Fibroblast of skin of right quadriceps (primary cell): ENCODE measurements at regions not wholly inside any gene's neighbourhood (a gene's known extent, or its start where the extent isn't known, plus 50 kb on each side); places are given as distances from the start of the nearest gene placed in this dataset.
"Not testable (repeated sequence)": the region's sequence is repeated elsewhere in the genome, so short reads cannot be mapped to it uniquely, and the experiment has no call there.

ENCODE experiments used
- DNase-seq: peaks from one replicate; pipeline ENCODE4 v3.0.0-alpha.2; 2013

DNA sequence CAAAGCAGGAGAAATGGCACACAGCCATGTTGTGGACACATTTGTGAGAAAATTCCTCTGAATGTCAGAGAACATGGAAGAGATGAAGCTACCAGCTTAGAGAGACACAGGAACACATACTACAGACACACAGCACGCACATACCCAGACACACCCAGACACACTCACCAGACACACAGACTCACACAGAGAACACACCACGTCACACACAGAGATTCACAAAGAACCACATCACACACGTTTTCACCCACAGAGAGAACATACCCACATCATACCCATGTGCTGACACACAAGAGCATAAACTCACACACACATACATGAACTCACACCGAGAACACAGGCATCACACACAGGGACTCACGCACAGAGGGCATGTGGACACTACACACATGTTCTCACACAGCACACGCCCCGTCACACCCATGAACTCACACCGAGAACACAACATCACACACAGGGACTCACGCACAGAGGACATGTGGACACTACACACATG is 124.9 kb downstream of the METRNL start:
- no peak for DNase-seq

- not testable (repeated sequence) for DNase-seq
These were observed 125.5 kb downstream of the METRNL start for GRCh38 chr17:83204736-83205386.

GRCh38 chr17:83205387-83206035 is 126.1 kb downstream of the METRNL start:
- peak; percentile 40 for DNase-seq

DNA sequence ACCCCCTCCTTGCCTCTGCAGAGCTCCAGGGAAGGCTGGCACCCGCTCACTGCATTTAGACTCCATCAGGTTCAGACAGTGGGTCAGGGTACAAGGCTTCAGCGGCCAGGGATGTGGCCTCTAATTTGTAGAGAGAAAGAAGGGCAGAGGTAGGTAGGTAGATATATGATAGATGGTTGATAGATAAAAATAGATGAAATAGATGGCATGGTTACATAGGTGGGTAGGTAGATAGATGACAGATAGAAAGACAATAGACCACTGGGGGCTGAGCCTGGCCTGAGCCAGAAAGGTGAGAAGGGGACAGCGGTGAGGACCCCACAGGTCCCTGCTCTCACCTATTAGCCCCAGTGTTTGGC is 126.6 kb downstream of the METRNL start:
- DNase-seq: not testable (repeated sequence)

GRCh38 chr17:83206819-83207588 is 127.6 kb downstream of the METRNL start:
- not testable (repeated sequence) for DNase-seq

DNA sequence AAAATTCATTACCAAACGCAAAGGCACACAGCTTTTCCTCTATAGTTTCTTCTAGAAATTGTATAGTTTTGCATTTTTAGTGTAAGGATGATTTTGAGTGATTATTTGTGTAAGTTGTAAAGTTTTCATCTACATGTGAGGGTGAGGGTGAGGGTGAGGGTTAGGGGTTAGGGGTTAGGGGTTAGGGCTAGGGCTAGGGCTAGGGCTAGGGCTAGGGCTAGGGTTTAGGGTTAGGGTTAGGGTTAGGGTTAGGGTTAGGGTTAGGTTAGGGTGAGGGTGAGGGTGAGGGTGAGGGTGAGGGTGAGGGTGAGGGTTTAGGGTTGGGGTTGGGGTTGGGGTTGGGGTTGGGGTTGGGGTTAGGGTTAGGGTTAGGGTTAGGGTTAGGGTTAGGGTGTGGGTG is 167.6 kb downstream of the METRNL start:
- not testable (repeated sequence) for DNase-seq
